Brain microvascular endothelial cell (primary cell): ENCODE measurements at regions not wholly inside any gene's neighbourhood (a gene's known extent, or its start where the extent isn't known, plus 50 kb on each side); places are given as distances from the start of the nearest gene placed in this dataset.

Experiments
- DNase-seq: peaks from one replicate; pipeline ENCODE4 v3.0.0-alpha.2; 2020
- H3K27ac ChIP-seq: fragments of 250-450 bp; sonication (Bioruptor Pico); 2 replicates; pipeline ENCODE4 v1.5.1; 2020; ENCODE audit warnings: mild to moderate bottlenecking, moderate library complexity
- H3K27me3 ChIP-seq: fragments of 250-450 bp; sonication (Bioruptor Pico); replicated peaks from 2 replicates; pipeline ENCODE4 v1.5.1; 2020; ENCODE audit warnings: mild to moderate bottlenecking
- H3K36me3 ChIP-seq: fragments of 250-450 bp; sonication (Bioruptor Pico); replicated peaks from 2 replicates; pipeline ENCODE4 v1.5.1; 2020; ENCODE audit warnings: mild to moderate bottlenecking
- H3K4me3 ChIP-seq: 2 replicates; pipeline ENCODE4 v1.5.1; 2011; ENCODE audit warnings: low read depth, mild to moderate bottlenecking, control low read depth, low read length, moderate library complexity
- in situ Hi-C: cut with HindIII; loops from 2 replicates; pipeline ENCODE4 v1.10.0; 2017; ENCODE audit warnings: low sequenced_read_pairs, low pct_ligation_motif_present
- TF ChIP-seq, protein P1 (sequence below): IDR thresholded peaks from 2 replicates; pipeline ENCODE4 v1.5.1; 2011; ENCODE audit warnings: low read depth, mild to moderate bottlenecking, moderate library complexity, low read length, control low read depth, inconsistent platforms; ENCODE audit errors: missing control alignments

DNA sequence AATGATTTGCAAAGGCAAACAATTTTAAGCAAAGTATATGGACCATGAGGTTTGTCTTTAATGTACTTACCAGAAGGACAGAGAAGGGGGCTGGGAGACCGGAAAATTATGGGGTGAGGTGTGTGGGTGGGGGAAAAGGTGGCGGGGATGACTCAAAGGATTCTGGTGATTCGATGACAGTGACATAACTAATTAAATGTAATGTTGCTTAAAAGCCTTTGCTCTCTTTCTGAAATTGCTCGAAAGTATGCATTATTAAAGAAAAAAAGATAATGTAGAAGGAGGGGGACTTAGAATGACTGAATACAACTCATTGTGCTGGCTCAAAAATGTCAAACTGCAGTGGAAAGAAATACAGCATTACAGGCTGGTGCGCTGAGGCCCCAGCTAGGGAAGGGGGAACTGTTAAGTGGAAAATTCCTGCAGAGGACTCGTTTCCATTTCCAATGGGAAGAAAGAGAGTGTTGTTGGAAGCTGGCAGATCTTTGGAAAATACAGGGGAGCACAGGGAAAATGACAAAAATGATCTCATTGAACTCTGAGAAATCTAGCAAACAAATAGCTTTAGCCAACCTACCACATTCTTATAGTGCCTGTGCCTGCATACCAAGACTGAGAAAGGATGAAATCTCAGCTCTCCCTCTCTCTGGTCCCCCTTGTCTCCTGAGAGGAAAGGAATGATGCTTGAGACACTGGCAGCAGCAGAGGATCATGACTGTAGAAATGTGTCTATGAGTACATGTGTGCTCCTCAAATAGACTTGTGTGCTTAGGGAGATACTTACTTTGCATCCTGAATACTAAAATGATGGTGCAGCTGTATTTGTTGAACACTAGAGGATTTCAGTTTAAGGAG lies 632.4 kb downstream of the NYAP2 start:
- H3K27ac ChIP-seq = peak overlapping the region; percentile 76
- no peaks in the 10 kb centered on the region for H3K36me3 ChIP-seq
- DNase-seq = no peak
- TF ChIP-seq, protein P1, sequence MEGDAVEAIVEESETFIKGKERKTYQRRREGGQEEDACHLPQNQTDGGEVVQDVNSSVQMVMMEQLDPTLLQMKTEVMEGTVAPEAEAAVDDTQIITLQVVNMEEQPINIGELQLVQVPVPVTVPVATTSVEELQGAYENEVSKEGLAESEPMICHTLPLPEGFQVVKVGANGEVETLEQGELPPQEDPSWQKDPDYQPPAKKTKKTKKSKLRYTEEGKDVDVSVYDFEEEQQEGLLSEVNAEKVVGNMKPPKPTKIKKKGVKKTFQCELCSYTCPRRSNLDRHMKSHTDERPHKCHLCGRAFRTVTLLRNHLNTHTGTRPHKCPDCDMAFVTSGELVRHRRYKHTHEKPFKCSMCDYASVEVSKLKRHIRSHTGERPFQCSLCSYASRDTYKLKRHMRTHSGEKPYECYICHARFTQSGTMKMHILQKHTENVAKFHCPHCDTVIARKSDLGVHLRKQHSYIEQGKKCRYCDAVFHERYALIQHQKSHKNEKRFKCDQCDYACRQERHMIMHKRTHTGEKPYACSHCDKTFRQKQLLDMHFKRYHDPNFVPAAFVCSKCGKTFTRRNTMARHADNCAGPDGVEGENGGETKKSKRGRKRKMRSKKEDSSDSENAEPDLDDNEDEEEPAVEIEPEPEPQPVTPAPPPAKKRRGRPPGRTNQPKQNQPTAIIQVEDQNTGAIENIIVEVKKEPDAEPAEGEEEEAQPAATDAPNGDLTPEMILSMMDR = no peak
- peak overlapping the region; percentile 63 for H3K4me3 ChIP-seq
- no peaks in the 10 kb centered on the region for H3K27me3 ChIP-seq
- in situ Hi-C loops = no loop called here

DNA sequence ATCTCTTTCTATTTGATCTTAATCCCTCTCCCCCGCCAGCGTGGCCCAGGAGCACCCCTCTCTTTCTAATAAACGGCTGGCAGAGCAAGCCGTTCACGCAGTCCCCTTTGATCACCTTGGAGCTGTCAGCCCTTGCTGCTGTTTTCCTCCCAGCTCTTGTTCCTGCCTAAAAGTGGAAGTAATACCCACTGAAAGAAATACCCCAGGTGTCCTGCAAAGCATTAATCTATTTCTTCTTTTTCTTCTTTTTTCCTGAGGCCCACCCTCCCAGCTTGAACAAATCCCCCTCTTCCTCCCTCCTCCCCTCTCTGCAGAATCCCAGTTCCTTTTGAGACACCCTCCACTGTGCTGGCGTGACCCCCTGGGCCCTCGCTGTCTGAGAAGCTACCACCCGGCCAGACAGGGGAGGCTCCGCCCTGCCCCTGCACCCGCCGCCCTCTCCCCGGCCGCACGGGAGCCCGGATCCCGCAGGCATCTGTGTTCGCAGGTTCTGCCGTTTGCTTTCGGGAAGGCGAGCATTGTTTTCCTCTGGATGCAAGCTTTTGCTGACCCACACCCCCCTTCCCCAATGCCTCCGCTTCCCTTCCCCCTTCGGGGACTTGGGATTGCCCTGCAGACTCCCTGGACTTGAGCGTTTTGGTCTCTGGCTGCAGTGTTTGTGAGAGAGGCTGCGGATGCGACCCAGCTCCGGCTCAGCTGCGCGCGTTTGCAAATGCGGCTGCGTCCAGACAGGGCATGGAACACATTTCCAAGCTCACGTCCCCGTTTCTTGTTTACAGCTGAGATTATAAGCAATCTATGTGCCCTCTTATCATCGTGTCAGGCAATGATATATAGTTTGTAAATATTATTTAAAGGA lies 631.5 kb downstream of the NYAP2 start:
- TF ChIP-seq, protein P1 = no peak
- peak overlapping the region; percentile 63 for H3K4me3 ChIP-seq
- DNase-seq = peak; percentile 76
- no peaks in the 10 kb centered on the region for H3K27me3 ChIP-seq
- no peaks in the 10 kb centered on the region for H3K36me3 ChIP-seq
- in situ Hi-C loops = no loop called here
- H3K27ac ChIP-seq = peak overlapping the region; percentile 76

- in situ Hi-C loops = no loop called here
- H3K4me3 ChIP-seq = peak overlapping the region; percentile 63
- H3K27ac ChIP-seq = no peak overlapping the region
- TF ChIP-seq, protein P1 = no peak
- H3K36me3 ChIP-seq = no peaks in the 10 kb centered on the region
- no peaks in the 10 kb centered on the region for H3K27me3 ChIP-seq
- no peak for DNase-seq
Measured at GRCh38 chr2:226030369-226030768, 630.9 kb downstream of the NYAP2 start.

DNA sequence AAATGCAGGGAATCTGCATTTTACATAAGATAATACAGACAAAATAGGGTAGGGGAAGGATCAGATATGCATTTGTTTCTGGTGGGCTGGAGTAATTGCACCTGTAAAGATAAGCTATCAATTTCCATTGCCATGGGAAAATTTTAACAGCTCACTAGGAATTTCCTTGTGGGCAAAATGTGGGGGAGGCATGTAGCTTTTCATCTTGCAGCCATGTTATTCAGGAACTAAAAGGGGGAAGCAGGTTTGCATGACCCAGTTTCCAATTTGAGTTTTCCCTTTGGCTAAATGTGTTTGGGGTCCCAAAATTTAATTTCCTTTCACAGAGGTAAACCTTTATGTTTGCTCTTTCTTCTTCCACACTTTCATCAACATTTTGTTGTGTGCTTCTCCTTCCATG lies 624.4 kb downstream of the NYAP2 start:
- Histone ChIP-seq H3K36me3 (no peaks in the 10 kb centered on the region), H3K27ac (no peak overlapping the region), H3K4me3 (no peak overlapping the region), H3K27me3 (no peaks in the 10 kb centered on the region)
- TF ChIP-seq, protein P1 = no peak
- DNase-seq = no peak
- in situ Hi-C loops = no loop called here

- DNase-seq = no peak
- in situ Hi-C loops = no loop called here
- TF ChIP-seq, protein P1 = peak; percentile 36
- Histone ChIP-seq H3K27me3 (no peaks in the 10 kb centered on the region), H3K4me3 (no peak overlapping the region), H3K36me3 (no peaks in the 10 kb centered on the region), H3K27ac (no peak overlapping the region)
Measured at GRCh38 chr2:226023383-226023782, 623.9 kb downstream of the NYAP2 start.
